Activated T-helper 1 cell treated with anti-CD3 and anti-CD28 coated beads, Interleukin-12 subunit alpha, Interleukin-12 subunit beta, Interleukin-2, Interleukin-4 antibody, amounts not matched to agents 30 ng/mL and 10 ng/mL and 1 ng/mL, durations not matched to agents 14 hours and 24 hours and 36 hours (primary cell): ENCODE measurements at regions not wholly inside any gene's neighbourhood (a gene's known extent, or its start where the extent isn't known, plus 50 kb on each side); places are given as distances from the start of the nearest gene placed in this dataset.

Experiments used
- DNase-seq: peaks from one replicate; pipeline ENCODE4 v3.0.0; 2021; ENCODE audit warnings: low spot score
- H3K27ac Mint-ChIP-seq: one replicate; pipeline ENCODE4 v1.8.0; 2021; ENCODE audit warnings: mild to moderate bottlenecking, mixed read lengths
- H3K27me3 Mint-ChIP-seq: one replicate; pipeline ENCODE4 v1.8.0; 2022; ENCODE audit warnings: mild to moderate bottlenecking, moderate library complexity, mixed read lengths; ENCODE audit not compliant: insufficient read depth
- H3K36me3 Mint-ChIP-seq: one replicate; pipeline ENCODE4 v1.8.0; 2021; ENCODE audit warnings: low read depth, mixed read lengths
- H3K4me1 Mint-ChIP-seq: one replicate; pipeline ENCODE4 v1.8.0; 2021; ENCODE audit warnings: low read depth, mixed read lengths
- H3K4me3 Mint-ChIP-seq: one replicate; pipeline ENCODE4 v1.8.0; 2021; ENCODE audit warnings: mild to moderate bottlenecking, moderate library complexity, mixed read lengths
- H3K9me3 Mint-ChIP-seq: one replicate; pipeline ENCODE4 v1.8.0; 2021; ENCODE audit warnings: mixed read lengths
- intact Hi-C: fragments of 100-400 bp; cut with micrococcal nuclease; formaldehyde crosslinking; loops from one replicate; pipeline ENCODE4 v1.15.1; 2024

DNA sequence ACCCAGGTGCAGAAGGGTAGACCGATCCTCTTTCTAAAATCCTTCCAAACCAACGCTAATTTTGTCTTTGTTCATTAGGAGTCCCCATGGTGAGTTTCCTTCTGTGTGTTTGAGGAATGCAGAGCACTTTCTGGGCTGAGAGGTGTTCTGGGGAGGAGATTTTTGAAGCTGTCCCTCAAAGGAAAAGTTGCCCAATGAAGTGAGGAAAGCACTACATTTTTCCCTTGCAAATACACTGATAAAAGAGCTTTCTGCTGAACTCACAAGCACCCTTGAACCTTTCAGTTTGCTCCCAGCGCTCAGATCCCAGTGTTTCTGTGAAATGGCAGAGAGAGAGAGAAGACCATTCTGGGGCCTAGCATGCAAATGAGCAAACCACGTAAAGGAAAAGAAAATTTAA lies 299.6 kb upstream of the FANCL start:
- Mint-ChIP-seq H3K9me3 (no peaks in the 10 kb centered on the region), H3K27ac (no peak overlapping the region), H3K4me3 (no peak overlapping the region)

DNA sequence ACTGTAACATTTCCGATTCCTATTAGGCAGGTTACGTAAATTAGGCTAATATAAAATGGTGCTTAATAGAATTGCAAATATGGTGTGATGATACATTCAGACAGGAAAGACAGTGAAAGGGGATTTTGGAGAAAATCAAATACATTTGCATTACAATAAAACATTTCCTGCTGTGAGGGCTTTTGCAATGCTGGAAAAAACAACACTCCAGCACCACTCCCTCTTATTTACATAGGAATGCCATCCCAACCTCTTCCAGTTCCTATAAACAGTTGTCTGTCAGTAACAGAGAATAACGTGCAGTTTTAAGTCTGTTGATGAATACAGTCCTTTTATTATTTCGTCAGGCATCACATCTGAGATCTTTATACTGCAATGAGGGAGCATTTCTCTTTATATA lies 298.8 kb upstream of the FANCL start:
- no peak for DNase-seq
- Mint-ChIP-seq H3K27ac (no peak overlapping the region), H3K27me3 (peaks cover 3% of the 10 kb centered on the region), H3K4me3 (no peak overlapping the region), H3K4me1 (no peaks in the 10 kb centered on the region), H3K9me3 (no peaks in the 10 kb centered on the region), H3K36me3 (no peaks in the 10 kb centered on the region)
- intact Hi-C loops = no loop called here

More for the DNA sequence above, 299.6 kb upstream of the FANCL start:
- intact Hi-C loops = no loop called here
- Mint-ChIP-seq H3K4me1 (no peaks in the 10 kb centered on the region), H3K36me3 (no peaks in the 10 kb centered on the region), H3K27me3 (peaks cover 3% of the 10 kb centered on the region)
- DNase-seq = no peak

GRCh38 chr2:58535990-58536389 lies 294.9 kb upstream of the FANCL start:
- Mint-ChIP-seq H3K4me1 (no peaks in the 10 kb centered on the region), H3K9me3 (no peaks in the 10 kb centered on the region), H3K27ac (no peak overlapping the region), H3K36me3 (no peaks in the 10 kb centered on the region), H3K27me3 (peaks cover 3% of the 10 kb centered on the region), H3K4me3 (no peak overlapping the region)
- intact Hi-C loops = no loop called here
- DNase-seq = no peak

DNA sequence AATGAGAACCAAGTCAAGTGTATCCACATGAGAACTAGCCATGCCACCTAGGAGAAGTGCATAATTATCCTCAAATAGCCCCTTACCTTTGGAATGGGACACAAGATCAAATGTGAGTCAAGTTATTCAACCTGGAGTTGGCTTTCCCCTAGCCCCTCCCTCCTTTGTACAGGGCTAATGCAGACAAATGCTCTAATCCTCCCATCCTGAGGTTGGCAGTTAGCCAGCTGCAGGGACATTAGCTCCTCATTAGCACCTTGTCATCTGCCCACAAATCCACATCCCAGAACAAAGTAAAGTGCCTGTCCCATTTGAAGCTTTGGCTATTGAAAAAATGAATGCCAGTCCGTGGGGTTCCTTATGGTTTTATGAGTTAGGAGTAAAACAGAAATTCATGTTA lies 294.1 kb upstream of the FANCL start:
- Mint-ChIP-seq H3K9me3 (no peaks in the 10 kb centered on the region), H3K36me3 (no peaks in the 10 kb centered on the region), H3K4me3 (no peak overlapping the region), H3K27me3 (peaks cover 3% of the 10 kb centered on the region), H3K27ac (no peak overlapping the region), H3K4me1 (no peaks in the 10 kb centered on the region)
- no peak for DNase-seq
- intact Hi-C loops = no loop called here

DNA sequence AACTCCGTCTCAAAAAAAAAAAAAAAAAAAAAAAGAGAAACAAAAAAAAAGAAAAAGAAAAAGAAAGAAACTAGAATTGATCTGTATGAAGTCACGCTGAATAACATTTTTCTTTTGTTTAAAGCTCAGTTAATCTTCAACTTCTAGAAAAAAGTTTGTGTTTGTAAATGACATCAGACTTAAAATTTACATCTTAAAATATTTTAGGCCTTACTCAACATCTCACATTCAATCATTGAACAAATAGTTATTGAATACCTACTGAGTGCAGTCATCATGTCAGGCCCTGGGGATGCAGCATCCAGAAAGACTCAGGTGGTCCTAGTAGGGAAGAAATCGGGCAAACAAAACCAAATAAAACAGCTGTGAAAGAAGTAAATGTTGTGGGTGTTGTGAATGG lies 292.3 kb upstream of the FANCL start:
- H3K9me3 Mint-ChIP-seq = no peaks in the 10 kb centered on the region
- H3K27ac Mint-ChIP-seq = no peak overlapping the region
- H3K27me3 Mint-ChIP-seq = peaks cover 3% of the 10 kb centered on the region
- no peaks in the 10 kb centered on the region for H3K36me3 Mint-ChIP-seq
- no peaks in the 10 kb centered on the region for H3K4me1 Mint-ChIP-seq
- no peak for DNase-seq
- intact Hi-C loops = no loop called here
- no peak overlapping the region for H3K4me3 Mint-ChIP-seq

DNA sequence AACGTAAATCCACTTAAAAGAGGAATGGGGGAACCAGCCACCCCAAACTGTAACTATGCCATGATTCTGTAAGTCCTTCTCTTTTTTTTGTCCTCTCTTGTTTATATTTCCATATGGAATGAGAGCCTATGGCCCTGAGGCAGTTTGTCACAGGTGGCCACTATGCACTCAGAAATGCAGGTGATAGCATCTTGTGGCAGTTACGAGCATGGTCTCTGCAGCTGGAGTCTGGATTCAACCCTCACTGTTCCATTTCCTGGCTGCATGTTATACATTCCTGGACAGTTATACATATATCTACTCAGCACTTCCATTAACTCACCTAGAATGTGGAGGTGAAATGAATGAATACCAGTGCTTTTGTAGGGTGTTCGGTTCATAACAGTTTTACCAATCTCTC lies 291.5 kb upstream of the FANCL start:
- H3K27me3 Mint-ChIP-seq = peaks cover 3% of the 10 kb centered on the region
- H3K27ac Mint-ChIP-seq = no peak overlapping the region
- DNase-seq = no peak
- no peaks in the 10 kb centered on the region for H3K9me3 Mint-ChIP-seq
- no peak overlapping the region for H3K4me3 Mint-ChIP-seq
- H3K36me3 Mint-ChIP-seq = no peaks in the 10 kb centered on the region
- no peaks in the 10 kb centered on the region for H3K4me1 Mint-ChIP-seq
- intact Hi-C loops = no loop called here

GRCh38 chr2:58527647-58528046 lies 286.5 kb upstream of the FANCL start:
- Mint-ChIP-seq H3K36me3 (no peaks in the 10 kb centered on the region), H3K4me3 (no peak overlapping the region), H3K27me3 (no peaks in the 10 kb centered on the region), H3K4me1 (no peaks in the 10 kb centered on the region), H3K9me3 (no peaks in the 10 kb centered on the region), H3K27ac (no peak overlapping the region)
- no peak for DNase-seq
- intact Hi-C loops = no loop called here

- Mint-ChIP-seq H3K27me3 (no peaks in the 10 kb centered on the region), H3K27ac (no peak overlapping the region), H3K9me3 (no peaks in the 10 kb centered on the region), H3K4me3 (no peak overlapping the region), H3K36me3 (no peaks in the 10 kb centered on the region), H3K4me1 (no peaks in the 10 kb centered on the region)
- intact Hi-C loops = no loop called here
- no peak for DNase-seq
Measured at GRCh38 chr2:58521803-58522554, 280.9 kb upstream of the FANCL start.

- no peak overlapping the region for H3K27ac Mint-ChIP-seq
- no peaks in the 10 kb centered on the region for H3K36me3 Mint-ChIP-seq
- no peaks in the 10 kb centered on the region for H3K9me3 Mint-ChIP-seq
- intact Hi-C loops = no loop called here
- H3K27me3 Mint-ChIP-seq = no peaks in the 10 kb centered on the region
- no peak overlapping the region for H3K4me3 Mint-ChIP-seq
- no peaks in the 10 kb centered on the region for H3K4me1 Mint-ChIP-seq
- DNase-seq = no peak
Measured at GRCh38 chr2:58520903-58521302, 279.8 kb upstream of the FANCL start.

GRCh38 chr2:58517881-58518280 lies 276.8 kb upstream of the FANCL start:
- no peak overlapping the region for H3K4me3 Mint-ChIP-seq
- DNase-seq = no peak
- H3K36me3 Mint-ChIP-seq = no peaks in the 10 kb centered on the region
- no peaks in the 10 kb centered on the region for H3K9me3 Mint-ChIP-seq
- H3K27ac Mint-ChIP-seq = no peak overlapping the region
- intact Hi-C loops = no loop called here
- H3K4me1 Mint-ChIP-seq = no peaks in the 10 kb centered on the region
- H3K27me3 Mint-ChIP-seq = no peaks in the 10 kb centered on the region

- Mint-ChIP-seq H3K27me3 (no peaks in the 10 kb centered on the region), H3K9me3 (no peaks in the 10 kb centered on the region), H3K4me3 (no peak overlapping the region), H3K27ac (no peak overlapping the region), H3K4me1 (no peaks in the 10 kb centered on the region), H3K36me3 (no peaks in the 10 kb centered on the region)
- no peak for DNase-seq
- intact Hi-C loops = no loop called here
Measured at GRCh38 chr2:58516695-58517094, 275.6 kb upstream of the FANCL start.

DNA sequence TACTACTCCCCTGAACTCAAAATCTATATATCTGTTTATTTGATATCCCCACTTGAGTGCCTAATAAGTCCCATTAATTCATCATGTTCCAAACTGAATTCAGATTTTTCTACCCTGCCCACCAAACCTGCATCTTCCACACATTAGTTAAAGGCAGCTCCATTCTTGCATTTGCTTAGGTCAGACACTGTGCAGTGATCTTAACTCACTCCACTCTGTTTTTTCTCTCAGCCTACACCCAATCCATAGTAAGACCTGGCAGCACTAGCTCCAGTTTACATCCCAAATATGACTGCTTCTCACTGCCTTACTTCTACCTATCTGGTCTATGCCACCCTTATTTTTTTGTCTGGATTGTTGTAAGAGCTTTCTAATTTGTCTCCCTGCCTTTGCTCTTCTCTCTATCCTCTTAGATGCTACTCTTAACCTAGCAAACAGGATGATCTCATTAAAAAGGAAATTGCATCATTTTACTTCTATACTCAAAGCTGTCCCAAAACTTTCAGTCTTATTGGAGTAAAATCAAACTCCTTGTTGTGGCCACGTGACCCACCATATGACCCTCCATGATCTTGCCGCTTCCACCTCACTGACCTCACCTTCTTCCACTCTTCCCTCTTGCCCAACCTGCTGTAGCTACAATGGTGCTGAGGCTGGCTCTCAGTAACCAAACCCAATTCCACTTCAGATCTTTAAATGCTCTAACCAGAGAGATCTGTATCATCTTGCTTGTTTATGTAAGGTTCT lies 274.9 kb upstream of the FANCL start:
- Mint-ChIP-seq H3K4me3 (no peak overlapping the region), H3K9me3 (no peaks in the 10 kb centered on the region), H3K27me3 (no peaks in the 10 kb centered on the region), H3K36me3 (no peaks in the 10 kb centered on the region), H3K4me1 (no peaks in the 10 kb centered on the region), H3K27ac (no peak overlapping the region)
- DNase-seq = no peak
- intact Hi-C loops = no loop called here

- no peak for DNase-seq
- H3K4me3 Mint-ChIP-seq = no peak overlapping the region
- H3K9me3 Mint-ChIP-seq = no peaks in the 10 kb centered on the region
- H3K36me3 Mint-ChIP-seq = no peaks in the 10 kb centered on the region
- H3K27ac Mint-ChIP-seq = no peak overlapping the region
- no peaks in the 10 kb centered on the region for H3K27me3 Mint-ChIP-seq
- intact Hi-C loops = no loop called here
- no peaks in the 10 kb centered on the region for H3K4me1 Mint-ChIP-seq
Measured at GRCh38 chr2:58514252-58514651, 273.1 kb upstream of the FANCL start.
